ENCODE measurements at regions not wholly inside any gene's neighbourhood (a gene's known extent, or its start where the extent isn't known, plus 50 kb on each side); places are given as distances from the start of the nearest gene placed in this dataset.

DNA sequence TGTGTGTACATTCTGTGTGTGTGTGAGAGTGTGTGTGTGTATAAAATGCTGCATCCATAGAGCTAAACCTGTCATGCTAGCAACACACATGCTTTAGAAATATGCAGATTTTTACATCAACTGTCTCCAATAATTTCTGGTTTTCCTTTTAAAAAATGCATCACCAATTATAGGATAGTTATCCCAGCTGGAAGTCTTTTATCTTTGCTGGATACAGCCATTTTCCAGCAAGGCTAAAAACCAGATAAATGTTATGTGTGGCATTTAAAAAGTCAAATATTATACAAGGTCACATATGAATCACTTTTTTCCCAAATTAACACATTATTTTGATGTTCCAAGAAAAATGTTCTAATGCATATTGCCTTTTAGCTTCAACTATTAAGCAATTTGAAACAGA, 202.0 kb upstream of the IPO5 start:
- TF ChIP-seq, protein P1, sequence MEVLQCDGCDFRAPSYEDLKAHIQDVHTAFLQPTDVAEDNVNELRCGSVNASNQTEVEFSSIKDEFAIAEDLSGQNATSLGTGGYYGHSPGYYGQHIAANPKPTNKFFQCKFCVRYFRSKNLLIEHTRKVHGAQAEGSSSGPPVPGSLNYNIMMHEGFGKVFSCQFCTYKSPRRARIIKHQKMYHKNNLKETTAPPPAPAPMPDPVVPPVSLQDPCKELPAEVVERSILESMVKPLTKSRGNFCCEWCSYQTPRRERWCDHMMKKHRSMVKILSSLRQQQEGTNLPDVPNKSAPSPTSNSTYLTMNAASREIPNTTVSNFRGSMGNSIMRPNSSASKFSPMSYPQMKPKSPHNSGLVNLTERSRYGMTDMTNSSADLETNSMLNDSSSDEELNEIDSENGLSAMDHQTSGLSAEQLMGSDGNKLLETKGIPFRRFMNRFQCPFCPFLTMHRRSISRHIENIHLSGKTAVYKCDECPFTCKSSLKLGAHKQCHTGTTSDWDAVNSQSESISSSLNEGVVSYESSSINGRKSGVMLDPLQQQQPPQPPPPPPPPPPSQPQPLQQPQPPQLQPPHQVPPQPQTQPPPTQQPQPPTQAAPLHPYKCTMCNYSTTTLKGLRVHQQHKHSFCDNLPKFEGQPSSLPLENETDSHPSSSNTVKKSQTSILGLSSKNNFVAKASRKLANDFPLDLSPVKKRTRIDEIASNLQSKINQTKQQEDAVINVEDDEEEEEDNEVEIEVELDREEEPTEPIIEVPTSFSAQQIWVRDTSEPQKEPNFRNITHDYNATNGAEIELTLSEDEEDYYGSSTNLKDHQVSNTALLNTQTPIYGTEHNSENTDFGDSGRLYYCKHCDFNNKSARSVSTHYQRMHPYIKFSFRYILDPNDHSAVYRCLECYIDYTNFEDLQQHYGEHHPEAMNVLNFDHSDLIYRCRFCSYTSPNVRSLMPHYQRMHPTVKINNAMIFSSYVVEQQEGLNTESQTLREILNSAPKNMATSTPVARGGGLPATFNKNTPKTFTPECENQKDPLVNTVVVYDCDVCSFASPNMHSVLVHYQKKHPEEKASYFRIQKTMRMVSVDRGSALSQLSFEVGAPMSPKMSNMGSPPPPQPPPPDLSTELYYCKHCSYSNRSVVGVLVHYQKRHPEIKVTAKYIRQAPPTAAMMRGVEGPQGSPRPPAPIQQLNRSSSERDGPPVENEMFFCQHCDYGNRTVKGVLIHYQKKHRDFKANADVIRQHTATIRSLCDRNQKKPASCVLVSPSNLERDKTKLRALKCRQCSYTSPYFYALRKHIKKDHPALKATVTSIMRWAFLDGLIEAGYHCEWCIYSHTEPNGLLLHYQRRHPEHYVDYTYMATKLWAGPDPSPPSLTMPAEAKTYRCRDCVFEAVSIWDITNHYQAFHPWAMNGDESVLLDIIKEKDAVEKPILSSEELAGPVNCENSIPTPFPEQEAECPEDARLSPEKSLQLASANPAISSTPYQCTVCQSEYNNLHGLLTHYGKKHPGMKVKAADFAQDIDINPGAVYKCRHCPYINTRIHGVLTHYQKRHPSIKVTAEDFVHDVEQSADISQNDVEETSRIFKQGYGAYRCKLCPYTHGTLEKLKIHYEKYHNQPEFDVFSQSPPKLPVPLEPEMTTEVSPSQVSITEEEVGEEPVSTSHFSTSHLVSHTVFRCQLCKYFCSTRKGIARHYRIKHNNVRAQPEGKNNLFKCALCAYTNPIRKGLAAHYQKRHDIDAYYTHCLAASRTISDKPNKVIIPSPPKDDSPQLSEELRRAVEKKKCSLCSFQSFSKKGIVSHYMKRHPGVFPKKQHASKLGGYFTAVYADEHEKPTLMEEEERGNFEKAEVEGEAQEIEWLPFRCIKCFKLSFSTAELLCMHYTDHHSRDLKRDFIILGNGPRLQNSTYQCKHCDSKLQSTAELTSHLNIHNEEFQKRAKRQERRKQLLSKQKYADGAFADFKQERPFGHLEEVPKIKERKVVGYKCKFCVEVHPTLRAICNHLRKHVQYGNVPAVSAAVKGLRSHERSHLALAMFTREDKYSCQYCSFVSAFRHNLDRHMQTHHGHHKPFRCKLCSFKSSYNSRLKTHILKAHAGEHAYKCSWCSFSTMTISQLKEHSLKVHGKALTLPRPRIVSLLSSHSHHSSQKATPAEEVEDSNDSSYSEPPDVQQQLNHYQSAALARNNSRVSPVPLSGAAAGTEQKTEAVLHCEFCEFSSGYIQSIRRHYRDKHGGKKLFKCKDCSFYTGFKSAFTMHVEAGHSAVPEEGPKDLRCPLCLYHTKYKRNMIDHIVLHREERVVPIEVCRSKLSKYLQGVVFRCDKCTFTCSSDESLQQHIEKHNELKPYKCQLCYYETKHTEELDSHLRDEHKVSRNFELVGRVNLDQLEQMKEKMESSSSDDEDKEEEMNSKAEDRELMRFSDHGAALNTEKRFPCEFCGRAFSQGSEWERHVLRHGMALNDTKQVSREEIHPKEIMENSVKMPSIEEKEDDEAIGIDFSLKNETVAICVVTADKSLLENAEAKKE (CRISPR knock-in tag; IDR thresholded peaks at IDR 0.05): no peak
- TF ChIP-seq, protein P2, sequence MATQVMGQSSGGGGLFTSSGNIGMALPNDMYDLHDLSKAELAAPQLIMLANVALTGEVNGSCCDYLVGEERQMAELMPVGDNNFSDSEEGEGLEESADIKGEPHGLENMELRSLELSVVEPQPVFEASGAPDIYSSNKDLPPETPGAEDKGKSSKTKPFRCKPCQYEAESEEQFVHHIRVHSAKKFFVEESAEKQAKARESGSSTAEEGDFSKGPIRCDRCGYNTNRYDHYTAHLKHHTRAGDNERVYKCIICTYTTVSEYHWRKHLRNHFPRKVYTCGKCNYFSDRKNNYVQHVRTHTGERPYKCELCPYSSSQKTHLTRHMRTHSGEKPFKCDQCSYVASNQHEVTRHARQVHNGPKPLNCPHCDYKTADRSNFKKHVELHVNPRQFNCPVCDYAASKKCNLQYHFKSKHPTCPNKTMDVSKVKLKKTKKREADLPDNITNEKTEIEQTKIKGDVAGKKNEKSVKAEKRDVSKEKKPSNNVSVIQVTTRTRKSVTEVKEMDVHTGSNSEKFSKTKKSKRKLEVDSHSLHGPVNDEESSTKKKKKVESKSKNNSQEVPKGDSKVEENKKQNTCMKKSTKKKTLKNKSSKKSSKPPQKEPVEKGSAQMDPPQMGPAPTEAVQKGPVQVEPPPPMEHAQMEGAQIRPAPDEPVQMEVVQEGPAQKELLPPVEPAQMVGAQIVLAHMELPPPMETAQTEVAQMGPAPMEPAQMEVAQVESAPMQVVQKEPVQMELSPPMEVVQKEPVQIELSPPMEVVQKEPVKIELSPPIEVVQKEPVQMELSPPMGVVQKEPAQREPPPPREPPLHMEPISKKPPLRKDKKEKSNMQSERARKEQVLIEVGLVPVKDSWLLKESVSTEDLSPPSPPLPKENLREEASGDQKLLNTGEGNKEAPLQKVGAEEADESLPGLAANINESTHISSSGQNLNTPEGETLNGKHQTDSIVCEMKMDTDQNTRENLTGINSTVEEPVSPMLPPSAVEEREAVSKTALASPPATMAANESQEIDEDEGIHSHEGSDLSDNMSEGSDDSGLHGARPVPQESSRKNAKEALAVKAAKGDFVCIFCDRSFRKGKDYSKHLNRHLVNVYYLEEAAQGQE (IDR thresholded peaks at IDR 0.05; ENCODE audit: unreplicated experiment): no peak
- TF ChIP-seq CREB1 (CRISPR knock-in tag; IDR thresholded peaks at IDR 0.05; ENCODE audit: low read depth): no peak
- TF ChIP-seq EZH2phosphoT487 (IDR thresholded peaks at IDR 0.05; ENCODE audit: unreplicated experiment): no peak
- no peak for TF ChIP-seq EZH2 (IDR thresholded peaks at IDR 0.05; ENCODE audit: low read depth, unreplicated experiment)
- Mint-ChIP-seq H3K27ac (no peak overlapping the region), H3K9me3 (peaks cover 8% of the 10 kb centered on the region), H3K36me3 (ENCODE audit: low read depth) (no peaks in the 10 kb centered on the region; the same call in 2 of the 3 replicates), H3K27me3 (ENCODE audit: insufficient read depth, low read depth, poor library complexity) (peaks cover 1% of the 10 kb centered on the region), H3K4me1 (peaks cover 3% of the 10 kb centered on the region), H3K4me3 (no peak overlapping the region)
- no peak overlapping the region for H3K27ac ChIP-seq (ENCODE audit: low read depth)
- ATAC-seq (no peak), DNase-seq (ENCODE audit: low spot score) (no peak)
- no peak overlapping the region for H2AFZ ChIP-seq
- no peak overlapping the region for H3K4me3 ChIP-seq
- H3K4me2 ChIP-seq: no peak overlapping the region
- H3K9me2 ChIP-seq (ENCODE audit: insufficient read depth): no peaks in the 10 kb centered on the region
- H3K79me2 ChIP-seq (replicated peaks; ENCODE audit: insufficient read depth): no peaks in the 10 kb centered on the region
- H4K20me1 ChIP-seq (replicated peaks; ENCODE audit: insufficient read depth): no peaks in the 10 kb centered on the region
- no peaks in the 10 kb centered on the region for H3F3A ChIP-seq (replicated peaks; ENCODE audit: low read depth)
- no peaks in the 10 kb centered on the region for H3K27me3 ChIP-seq (ENCODE audit: insufficient read depth)
- H3K36me3 ChIP-seq (ENCODE audit: insufficient read depth): no peaks in the 10 kb centered on the region
- H3K4me1 ChIP-seq (ENCODE audit: insufficient read depth): no peaks in the 10 kb centered on the region
